ENCODE measurements at regions not wholly inside any gene's neighbourhood (a gene's known extent, or its start where the extent isn't known, plus 50 kb on each side); places are given as distances from the start of the nearest gene placed in this dataset.
A peak's percentile ranks its signal among the peaks of the same experiment; 100 is the strongest.

DNA sequence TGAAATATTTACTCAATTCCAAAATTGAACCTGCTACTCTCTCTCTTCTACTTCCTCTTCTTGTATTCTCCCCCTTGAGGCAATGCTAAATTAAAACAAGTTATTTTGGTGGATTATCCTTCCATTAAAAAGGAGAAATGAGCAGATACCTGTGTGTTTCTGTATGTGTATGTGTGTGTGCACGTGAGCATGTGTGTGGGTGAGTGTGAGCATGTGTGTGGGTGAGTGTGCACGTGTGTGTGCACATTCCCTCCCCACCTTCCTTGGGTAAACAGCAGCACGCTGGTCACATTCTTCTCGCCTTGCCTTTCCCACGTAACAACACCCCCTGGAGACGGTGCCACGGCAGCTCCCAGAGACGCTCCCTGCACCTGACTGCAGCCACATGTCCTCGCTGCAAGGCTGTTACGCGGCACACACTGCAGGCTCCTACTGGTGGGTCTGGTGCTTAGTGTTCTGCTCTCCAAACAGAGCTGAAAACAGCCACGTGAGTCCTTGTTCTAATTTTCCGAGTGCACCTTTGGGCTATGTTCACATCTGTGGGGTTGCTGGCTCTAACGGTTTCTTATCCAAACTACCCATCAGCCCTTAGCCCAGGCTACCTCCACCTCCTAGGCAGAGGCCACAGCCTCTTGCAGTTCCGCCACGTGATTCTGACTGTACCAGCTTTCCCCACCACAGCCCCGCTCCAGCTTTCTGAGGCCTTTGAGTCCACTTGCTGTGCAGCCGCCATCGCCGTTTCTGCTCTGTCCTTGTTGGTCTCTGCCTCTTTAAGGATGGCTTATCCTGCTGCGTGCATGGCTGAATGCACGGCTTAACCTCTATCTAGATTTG lies 123.4 kb downstream of the CTTN start:
- intact Hi-C loops (cut with micrococcal nuclease; ENCODE audit: unreplicated experiment), result no loop called here
- no peak overlapping the region for H3K4me3 ChIP-seq (ENCODE audit: low read depth, low read length)
- BruUV-seq (replicated peaks), result no TSS peak
- no peaks in the 10 kb centered on the region for H3K36me3 ChIP-seq (ENCODE audit: control insufficient read depth, insufficient read depth, low read length)
- peaks cover 6% of the 10 kb centered on the region for H3K4me1 Mint-ChIP-seq (ENCODE audit: low read depth, unreplicated experiment)
- no peak overlapping the region for H3K4me3 Mint-ChIP-seq (ENCODE audit: unreplicated experiment)
- peaks cover 10% of the 10 kb centered on the region for H3K36me3 Mint-ChIP-seq (ENCODE audit: insufficient read depth, unreplicated experiment)
- POLR2A ChIA-PET, result no interaction called here
- H3K9me3 ChIP-seq, result no peaks in the 10 kb centered on the region
- TF ChIP-seq, protein P1, sequence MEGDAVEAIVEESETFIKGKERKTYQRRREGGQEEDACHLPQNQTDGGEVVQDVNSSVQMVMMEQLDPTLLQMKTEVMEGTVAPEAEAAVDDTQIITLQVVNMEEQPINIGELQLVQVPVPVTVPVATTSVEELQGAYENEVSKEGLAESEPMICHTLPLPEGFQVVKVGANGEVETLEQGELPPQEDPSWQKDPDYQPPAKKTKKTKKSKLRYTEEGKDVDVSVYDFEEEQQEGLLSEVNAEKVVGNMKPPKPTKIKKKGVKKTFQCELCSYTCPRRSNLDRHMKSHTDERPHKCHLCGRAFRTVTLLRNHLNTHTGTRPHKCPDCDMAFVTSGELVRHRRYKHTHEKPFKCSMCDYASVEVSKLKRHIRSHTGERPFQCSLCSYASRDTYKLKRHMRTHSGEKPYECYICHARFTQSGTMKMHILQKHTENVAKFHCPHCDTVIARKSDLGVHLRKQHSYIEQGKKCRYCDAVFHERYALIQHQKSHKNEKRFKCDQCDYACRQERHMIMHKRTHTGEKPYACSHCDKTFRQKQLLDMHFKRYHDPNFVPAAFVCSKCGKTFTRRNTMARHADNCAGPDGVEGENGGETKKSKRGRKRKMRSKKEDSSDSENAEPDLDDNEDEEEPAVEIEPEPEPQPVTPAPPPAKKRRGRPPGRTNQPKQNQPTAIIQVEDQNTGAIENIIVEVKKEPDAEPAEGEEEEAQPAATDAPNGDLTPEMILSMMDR (IDR thresholded peaks at IDR 0.05; ENCODE audit: insufficient read depth in 1 of 2, low read depth in 1 of 2, low read length in 1 of 2, severe bottlenecking in 1 of 2, unreplicated experiment in 1 of 2), result no peak
- CTCF ChIA-PET, result interaction anchor here (0.5 kb wide), 1 partner anchor 228 kb away, joined by 3 read pairs; no protein-coding TSS in a partner anchor
- no peaks in the 10 kb centered on the region for H3K27me3 ChIP-seq (replicated peaks; ENCODE audit: control insufficient read depth, insufficient read depth, low read length)
- H3K9me3 Mint-ChIP-seq (ENCODE audit: unreplicated experiment), result no peaks in the 10 kb centered on the region
- H3K4me1 ChIP-seq, result no peaks in the 10 kb centered on the region
- DNase-seq, result peak in 1 of 2 experiments; percentile 37
- H3K27ac Mint-ChIP-seq (ENCODE audit: unreplicated experiment), result no peak overlapping the region
- no peaks in the 10 kb centered on the region for H3K27me3 Mint-ChIP-seq (ENCODE audit: insufficient read depth, unreplicated experiment)

DNA sequence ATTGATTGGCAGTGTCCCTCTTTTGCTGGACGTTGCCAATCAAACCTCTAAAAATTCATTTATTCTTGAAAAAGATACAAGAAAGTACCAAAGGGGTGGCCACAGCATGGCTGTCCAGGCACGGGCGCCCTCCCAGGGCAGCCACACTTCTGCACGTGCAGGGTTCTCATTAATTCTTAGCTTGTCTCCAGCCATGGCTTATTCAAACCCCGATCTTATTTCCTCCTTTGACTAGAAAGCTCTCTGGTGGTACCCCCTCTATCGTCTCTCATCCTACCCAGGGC lies 123.9 kb downstream of the CTTN start:
- Histone ChIP-seq H3K9me3 (no peaks in the 10 kb centered on the region), H3K27me3 (replicated peaks; ENCODE audit: control insufficient read depth, insufficient read depth, low read length) (no peaks in the 10 kb centered on the region), H3K4me3 (ENCODE audit: low read depth, low read length) (no peak overlapping the region), H3K36me3 (ENCODE audit: control insufficient read depth, insufficient read depth, low read length) (no peaks in the 10 kb centered on the region), H3K4me1 (no peaks in the 10 kb centered on the region)
- Mint-ChIP-seq H3K9me3 (ENCODE audit: unreplicated experiment) (no peaks in the 10 kb centered on the region), H3K27ac (ENCODE audit: unreplicated experiment) (no peak overlapping the region), H3K27me3 (ENCODE audit: insufficient read depth, unreplicated experiment) (no peaks in the 10 kb centered on the region), H3K36me3 (ENCODE audit: insufficient read depth, unreplicated experiment) (peaks cover 15% of the 10 kb centered on the region), H3K4me3 (ENCODE audit: unreplicated experiment) (no peak overlapping the region), H3K4me1 (ENCODE audit: low read depth, unreplicated experiment) (peaks cover 6% of the 10 kb centered on the region)
- ChIA-PET POLR2A (no interaction called here), CTCF (interaction anchor here (0.5 kb wide), 2 partner anchors 71 to 228 kb away, joined by 3 to 6 read pairs; no protein-coding TSS in a partner anchor)
- peak in 1 of 2 experiments; percentile 22 for DNase-seq
- BruUV-seq (replicated peaks), result no TSS peak
- TF ChIP-seq, protein P1 (IDR thresholded peaks at IDR 0.05; ENCODE audit: insufficient read depth in 1 of 2, low read depth in 1 of 2, low read length in 1 of 2, severe bottlenecking in 1 of 2, unreplicated experiment in 1 of 2), result no peak
- intact Hi-C loops (cut with micrococcal nuclease; ENCODE audit: unreplicated experiment), result no loop called here

DNA sequence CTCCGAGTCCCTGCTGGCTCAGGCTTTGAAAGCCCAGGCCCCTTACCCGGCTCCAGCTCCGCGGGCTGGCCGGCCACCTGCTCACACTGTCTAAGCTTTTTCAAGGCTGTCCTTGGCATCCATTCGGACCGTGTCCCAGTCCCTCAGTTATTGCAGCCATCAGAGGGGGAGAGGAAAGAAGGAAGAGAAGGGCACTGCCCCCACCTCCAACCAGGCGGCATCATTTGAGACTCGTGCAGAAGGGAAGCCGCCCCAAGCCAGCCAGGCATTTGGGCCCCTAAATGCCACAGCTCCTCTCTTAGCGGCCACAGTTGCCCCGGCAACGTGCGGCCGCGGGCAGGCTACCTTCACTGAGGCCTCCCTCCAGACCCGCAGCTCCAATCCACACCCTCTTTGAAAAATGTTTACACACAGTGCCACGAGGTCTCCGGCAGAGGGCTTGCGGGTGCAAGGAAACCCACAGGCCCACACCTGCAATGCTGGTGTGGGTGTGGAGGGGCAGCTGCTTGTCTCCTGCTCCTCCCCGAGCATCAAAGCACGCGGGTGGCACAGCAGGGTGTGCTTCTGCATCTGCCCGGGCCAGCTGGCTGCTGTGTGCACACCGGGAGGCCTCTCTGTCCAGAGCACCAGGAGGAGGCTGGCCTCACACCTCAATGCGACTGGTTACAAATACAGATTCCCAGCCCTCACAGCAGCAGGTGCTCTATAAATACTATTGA lies 124.4 kb downstream of the CTTN start:
- ChIA-PET POLR2A (interaction anchor here (0.6 kb wide), 1 partner anchor 266 kb away, joined by 4 read pairs; no protein-coding TSS in a partner anchor), CTCF (interaction anchor here (0.5 kb wide), 2 partner anchors 72 to 229 kb away, joined by 3 to 6 read pairs; no protein-coding TSS in a partner anchor)
- TF ChIP-seq, protein P1 (IDR thresholded peaks at IDR 0.05; ENCODE audit: insufficient read depth in 1 of 2, low read depth in 1 of 2, low read length in 1 of 2, severe bottlenecking in 1 of 2, unreplicated experiment in 1 of 2), result no peak
- Histone ChIP-seq H3K4me1 (no peaks in the 10 kb centered on the region), H3K4me3 (ENCODE audit: low read depth, low read length) (no peak overlapping the region), H3K9me3 (no peaks in the 10 kb centered on the region), H3K36me3 (ENCODE audit: control insufficient read depth, insufficient read depth, low read length) (no peaks in the 10 kb centered on the region), H3K27me3 (replicated peaks; ENCODE audit: control insufficient read depth, insufficient read depth, low read length) (no peaks in the 10 kb centered on the region)
- BruUV-seq (replicated peaks), result no TSS peak
- intact Hi-C loops (cut with micrococcal nuclease; ENCODE audit: unreplicated experiment), result no loop called here
- no peaks in the 10 kb centered on the region for H3K27me3 Mint-ChIP-seq (ENCODE audit: insufficient read depth, unreplicated experiment)
- no peak overlapping the region for H3K4me3 Mint-ChIP-seq (ENCODE audit: unreplicated experiment)
- H3K27ac Mint-ChIP-seq (ENCODE audit: unreplicated experiment), result no peak overlapping the region
- peaks cover 19% of the 10 kb centered on the region for H3K36me3 Mint-ChIP-seq (ENCODE audit: insufficient read depth, unreplicated experiment)
- peaks cover 6% of the 10 kb centered on the region for H3K4me1 Mint-ChIP-seq (ENCODE audit: low read depth, unreplicated experiment)
- peak in 1 of 2 experiments; percentile 32 for DNase-seq
- H3K9me3 Mint-ChIP-seq (ENCODE audit: unreplicated experiment), result no peaks in the 10 kb centered on the region

Measured in Caco-2 (cell line).